Upper lobe of right lung (tissue), 1 donor: ENCODE measurements at regions not wholly inside any gene's neighbourhood (a gene's known extent, or its start where the extent isn't known, plus 50 kb on each side); places are given as distances from the start of the nearest gene placed in this dataset.

Source experiments
- ATAC-seq: fragments of 200-7000 bp; cut with Tn5 transposase; one replicate; pipeline ENCODE4 v1.9.1; 2020; ENCODE audit warnings: mild to moderate bottlenecking, moderate library complexity
- DNase-seq: peaks from one replicate; pipeline ENCODE4 v3.0.0-alpha.2; 2020
- H3K27ac ChIP-seq: fragments of 200-600 bp; one replicate; pipeline ENCODE4 v1.8.0; 2022
- H3K27me3 ChIP-seq: fragments of 200-600 bp; one replicate; pipeline ENCODE4 v1.8.0; 2022; ENCODE audit warnings: mild to moderate bottlenecking
- H3K36me3 ChIP-seq: fragments of 200-600 bp; one replicate; pipeline ENCODE4 v1.8.0; 2022
- H3K4me1 ChIP-seq: fragments of 200-600 bp; one replicate; pipeline ENCODE4 v1.8.0; 2022
- H3K4me3 ChIP-seq: fragments of 200-600 bp; one replicate; pipeline ENCODE4 v1.8.0; 2022; ENCODE audit warnings: mild to moderate bottlenecking
- H3K9me3 ChIP-seq: fragments of 200-600 bp; one replicate; pipeline ENCODE4 v1.8.0; 2022
- CTCF ChIP-seq: fragments of 200-600 bp; IDR thresholded peaks from one replicate; pipeline ENCODE4 v1.8.0; 2022; ENCODE audit warnings: antibody characterized with exemption
- intact Hi-C: fragments of 100-400 bp; cut with DNase I; formaldehyde crosslinking; loops from one replicate; pipeline ENCODE4 v1.11.0; 2022
- donor health status: DM: no; HTN: yes; CAD: no; lungs with severe emphysema.

GRCh38 chr3:43185274-43185982, 79.5 kb upstream of the POMGNT2 start:
- no peak for TF ChIP-seq CTCF
- DNase-seq (no peak), ATAC-seq (no peak)
- no peaks in the 10 kb centered on the region for H3K27me3 ChIP-seq
- H3K27ac ChIP-seq: no peak overlapping the region
- no peaks in the 10 kb centered on the region for H3K9me3 ChIP-seq
- no peak overlapping the region for H3K4me3 ChIP-seq
- H3K36me3 ChIP-seq: no peaks in the 10 kb centered on the region
- intact Hi-C loops: no loop called here
- H3K4me1 ChIP-seq: peaks cover 11% of the 10 kb centered on the region

- intact Hi-C loops: no loop called here
- no peak for TF ChIP-seq CTCF
- ATAC-seq: no peak
Observed at GRCh38 chr3:43183456-43183855, 77.6 kb upstream of the POMGNT2 start.

GRCh38 chr3:43181202-43181821, 75.4 kb upstream of the POMGNT2 start:
- H3K4me1 ChIP-seq: peaks cover 21% of the 10 kb centered on the region
- intact Hi-C loops: no loop called here
- H3K27ac ChIP-seq: peak overlapping the region; percentile 61
- H3K4me3 ChIP-seq: no peak overlapping the region
- no peak for DNase-seq
- TF ChIP-seq CTCF: no peak
- H3K9me3 ChIP-seq: no peaks in the 10 kb centered on the region
- ATAC-seq: no peak
- no peaks in the 10 kb centered on the region for H3K27me3 ChIP-seq
- no peaks in the 10 kb centered on the region for H3K36me3 ChIP-seq

More at GRCh38 chr3:43183456-43183855, 77.6 kb upstream of the POMGNT2 start:
- Histone ChIP-seq H3K4me1 (peaks cover 22% of the 10 kb centered on the region), H3K27ac (no peak overlapping the region), H3K36me3 (no peaks in the 10 kb centered on the region), H3K4me3 (no peak overlapping the region), H3K9me3 (no peaks in the 10 kb centered on the region), H3K27me3 (no peaks in the 10 kb centered on the region)
- no peak for DNase-seq

GRCh38 chr3:43180694-43181093, 74.8 kb upstream of the POMGNT2 start:
- intact Hi-C loops: no loop called here
- ATAC-seq: no peak

GRCh38 chr3:43180027-43180426, 74.1 kb upstream of the POMGNT2 start:
- Histone ChIP-seq H3K36me3 (no peaks in the 10 kb centered on the region), H3K27me3 (no peaks in the 10 kb centered on the region), H3K9me3 (no peaks in the 10 kb centered on the region), H3K4me3 (no peak overlapping the region), H3K4me1 (peaks cover 21% of the 10 kb centered on the region), H3K27ac (peak overlapping the region; percentile 61)
- no peak for DNase-seq
- TF ChIP-seq CTCF: no peak
- intact Hi-C loops: no loop called here
- ATAC-seq: peak; percentile 55

More at GRCh38 chr3:43180694-43181093, 74.8 kb upstream of the POMGNT2 start:
- Histone ChIP-seq H3K27ac (peak overlapping the region; percentile 61), H3K4me1 (peaks cover 21% of the 10 kb centered on the region), H3K9me3 (no peaks in the 10 kb centered on the region), H3K27me3 (no peaks in the 10 kb centered on the region), H3K4me3 (no peak overlapping the region), H3K36me3 (no peaks in the 10 kb centered on the region)
- TF ChIP-seq CTCF: no peak
- DNase-seq: no peak
